Stromal cell of bone marrow (primary cell): ENCODE measurements at regions not wholly inside any gene's neighbourhood (a gene's known extent, or its start where the extent isn't known, plus 50 kb on each side); places are given as distances from the start of the nearest gene placed in this dataset.

Source experiments
- DNase-seq: peaks from one replicate; pipeline ENCODE4 v3.0.0-alpha.2; 2012; ENCODE audit warnings: low read depth

DNA sequence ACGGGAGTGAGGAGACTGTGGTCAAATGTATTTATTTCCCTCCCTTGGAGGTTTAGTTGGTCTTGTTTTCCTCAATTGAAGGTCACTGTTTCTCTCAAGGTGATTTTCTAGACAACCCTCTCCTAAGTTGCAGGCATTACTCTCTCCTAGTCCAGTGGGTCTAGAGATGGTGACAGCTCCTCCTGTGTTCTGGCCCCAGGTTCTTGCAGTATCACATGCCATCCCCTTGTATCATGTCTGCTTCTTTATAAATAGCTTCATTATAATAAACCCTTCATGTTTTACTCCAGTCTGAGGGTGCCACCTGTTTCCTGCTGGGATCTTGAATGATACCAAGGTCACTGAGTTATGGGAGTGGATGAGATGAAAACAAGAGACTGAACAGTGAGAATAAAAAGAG is 208.0 kb upstream of the KCNN2 start:
- no peak for DNase-seq

DNA sequence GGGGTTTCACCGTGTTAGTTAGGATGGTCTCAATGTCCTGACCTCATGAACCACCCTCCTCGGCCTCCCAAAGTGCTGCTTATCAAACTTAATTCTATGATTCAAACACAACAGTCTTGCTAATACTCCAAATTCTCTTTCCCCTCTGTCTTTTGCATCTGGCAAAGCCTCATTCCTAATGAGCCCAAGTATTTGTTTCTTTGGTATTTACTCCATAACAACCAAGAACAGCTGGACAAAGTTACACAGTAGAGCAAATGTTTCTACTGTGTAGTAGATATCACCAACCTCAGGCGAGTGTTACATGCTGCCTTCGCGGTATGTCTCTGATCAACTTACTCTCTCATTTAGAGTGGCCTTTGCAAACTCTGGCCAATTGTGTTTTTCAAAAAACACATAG is 195.8 kb upstream of the KCNN2 start:
- DNase-seq, result no peak

GRCh38 chr5:114174131-114174530 is 187.7 kb upstream of the KCNN2 start:
- no peak for DNase-seq

GRCh38 chr5:114174837-114175236 is 187.0 kb upstream of the KCNN2 start:
- no peak for DNase-seq

DNA sequence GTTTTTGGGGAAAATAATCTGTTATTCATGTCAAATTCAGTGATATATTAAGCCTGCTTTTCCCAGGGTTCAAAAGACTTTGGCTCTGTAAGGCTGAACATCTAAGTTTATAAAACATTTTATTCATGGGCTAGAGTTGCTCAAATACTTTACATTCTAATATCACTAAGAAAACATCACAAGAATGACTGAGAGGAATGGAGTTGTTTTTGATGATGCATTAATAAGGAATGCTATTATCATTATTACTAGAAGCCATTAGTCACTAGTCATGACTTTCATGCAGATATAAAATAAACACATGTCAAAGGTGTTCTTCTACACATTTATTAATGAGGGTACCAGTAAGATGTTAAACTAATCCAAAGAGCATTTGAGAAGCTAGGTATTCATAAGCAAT is 185.5 kb upstream of the KCNN2 start:
- DNase-seq, result no peak

DNA sequence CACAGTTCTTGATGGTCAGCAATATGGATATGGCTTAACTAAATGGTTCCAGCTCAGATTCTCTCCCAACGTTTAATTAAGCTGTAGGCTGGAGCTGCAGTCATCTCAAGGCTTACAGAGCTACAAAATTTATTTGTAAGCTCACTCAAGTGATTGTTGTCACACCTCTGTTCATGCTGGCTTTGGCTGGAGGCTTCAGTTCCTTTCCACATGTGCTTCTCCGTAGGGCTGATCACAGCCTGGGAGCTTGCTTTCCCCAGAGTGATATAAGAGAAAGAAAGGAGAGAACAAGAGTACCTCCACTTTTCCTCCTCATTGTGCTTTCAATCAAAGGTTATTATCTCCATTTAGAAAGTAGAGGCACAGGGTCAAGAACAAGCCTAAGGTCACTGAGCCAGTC is 182.7 kb upstream of the KCNN2 start:
- no peak for DNase-seq

DNA sequence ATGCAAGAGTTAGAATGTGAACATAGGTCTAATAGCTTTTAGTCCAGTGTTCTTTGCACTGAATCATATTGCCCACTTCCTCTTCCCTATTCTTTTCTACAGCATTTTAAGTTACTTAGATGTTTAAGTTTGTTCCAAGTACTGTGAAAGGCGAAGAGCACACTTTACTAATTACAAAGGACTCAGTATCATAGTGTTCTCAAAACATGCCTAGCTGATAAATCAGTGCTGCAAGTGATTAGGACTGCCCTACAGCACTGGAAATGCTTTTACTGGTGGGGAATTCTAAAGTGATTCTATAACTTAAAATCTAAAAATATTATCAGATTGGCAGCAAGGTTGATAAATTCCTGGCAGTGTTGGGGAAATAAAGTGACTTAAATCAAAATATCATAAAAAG is 177.9 kb upstream of the KCNN2 start:
- no peak for DNase-seq

DNA sequence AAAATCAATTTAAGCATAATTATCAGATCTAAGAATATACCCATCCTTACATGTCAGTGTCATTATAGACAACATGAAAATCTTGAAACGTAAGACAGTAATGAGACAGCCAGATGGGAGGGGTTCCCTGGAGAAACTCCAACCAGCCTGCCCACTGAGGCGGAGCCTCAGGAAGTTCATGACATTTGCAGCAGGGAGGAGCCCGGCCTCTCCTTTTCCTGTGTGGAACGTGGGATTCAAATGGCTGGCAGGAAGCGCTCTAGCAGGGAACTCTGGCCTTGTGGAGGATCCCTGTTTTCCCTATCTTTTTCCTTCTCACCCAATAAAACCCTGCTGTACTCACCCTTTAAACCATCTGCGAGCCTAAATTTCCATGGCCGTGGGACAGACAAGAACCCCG is 176.6 kb upstream of the KCNN2 start:
- peak; percentile 30 for DNase-seq

- no peak for DNase-seq
Observed at GRCh38 chr5:114191441-114191840, 170.4 kb upstream of the KCNN2 start.

GRCh38 chr5:114192108-114192507 is 169.8 kb upstream of the KCNN2 start:
- DNase-seq, result peak; percentile 41

- no peak for DNase-seq
Observed at GRCh38 chr5:114201332-114201731, 160.5 kb upstream of the KCNN2 start.

GRCh38 chr5:114204923-114205322 is 156.9 kb upstream of the KCNN2 start:
- no peak for DNase-seq

DNA sequence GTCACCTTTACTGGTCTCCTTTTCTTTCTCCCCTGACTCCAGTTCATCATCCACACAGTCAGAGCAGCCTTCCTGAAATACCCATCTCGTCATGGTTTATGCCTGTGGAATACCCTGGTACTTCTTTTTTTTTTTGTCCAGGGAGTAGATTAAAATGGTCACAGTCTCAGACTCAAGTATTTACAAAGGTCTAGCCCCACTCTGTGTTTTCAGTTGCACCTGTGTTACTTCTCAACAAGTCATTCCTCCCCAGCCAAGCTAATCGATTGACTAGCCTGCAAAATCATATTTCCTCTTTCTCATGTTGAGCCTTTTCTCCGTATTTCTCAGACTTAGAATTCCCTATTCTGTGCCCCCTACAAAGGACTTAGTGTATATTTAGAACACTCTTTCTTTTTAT is 155.2 kb upstream of the KCNN2 start:
- no peak for DNase-seq

DNA sequence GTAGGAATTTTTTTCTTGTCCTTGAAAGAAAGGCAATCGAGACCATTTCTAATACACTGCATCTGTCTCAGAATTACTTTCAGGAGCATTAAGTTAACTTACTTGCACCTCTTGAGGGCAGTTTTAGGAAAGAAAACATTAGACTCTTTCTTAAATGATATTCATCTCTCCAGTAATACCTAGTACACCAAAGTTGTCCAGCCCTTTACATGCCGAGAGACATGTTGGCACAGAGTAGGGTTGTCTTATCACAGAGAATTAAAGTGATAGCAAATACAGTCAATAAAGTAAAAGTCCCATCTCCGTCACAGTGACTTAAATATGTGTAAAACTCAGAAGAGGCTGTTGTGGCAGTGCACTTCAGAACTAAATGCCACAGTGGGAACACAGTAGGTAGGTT is 154.3 kb upstream of the KCNN2 start:
- DNase-seq, result no peak

DNA sequence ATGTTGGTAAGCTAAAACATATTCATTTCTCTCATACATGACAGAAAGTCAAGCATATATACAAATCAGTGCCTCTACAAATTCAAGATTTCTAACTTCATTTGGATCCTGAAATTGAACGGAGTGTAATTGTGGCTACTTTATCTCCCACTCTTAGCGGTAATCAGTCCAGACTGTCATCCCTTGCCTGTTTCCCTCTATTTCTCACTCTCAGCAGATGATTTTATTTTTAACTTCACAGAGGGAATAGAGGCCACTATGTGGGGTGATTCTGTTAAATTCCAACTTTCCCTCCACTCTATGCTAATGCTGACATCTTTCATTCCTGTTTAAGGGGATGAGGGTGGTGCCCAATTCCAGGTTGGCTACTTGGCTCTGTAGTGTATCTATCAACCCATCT is 153.8 kb upstream of the KCNN2 start:
- DNase-seq, result no peak

DNA sequence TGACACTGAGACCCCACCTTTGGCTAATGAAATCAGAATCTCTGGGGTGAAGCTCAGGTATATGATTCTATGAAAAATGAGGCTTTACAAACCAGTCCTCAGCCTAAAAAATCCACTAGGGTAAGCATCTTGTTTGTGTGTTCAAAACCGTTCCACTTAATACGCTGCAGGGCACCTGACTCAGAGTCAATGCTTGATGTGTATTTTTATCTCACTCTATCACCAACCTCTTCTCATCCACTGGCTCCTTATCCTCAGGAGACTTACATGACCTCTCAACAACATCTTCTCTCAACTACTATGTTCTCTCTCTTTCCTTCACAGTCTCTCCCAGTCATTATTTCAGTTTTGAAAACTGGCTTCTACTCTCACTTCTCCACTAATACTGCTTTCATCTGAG is 153.3 kb upstream of the KCNN2 start:
- no peak for DNase-seq

GRCh38 chr5:114210662-114211061 is 151.2 kb upstream of the KCNN2 start:
- no peak for DNase-seq

GRCh38 chr5:114221807-114222206 is 140.1 kb upstream of the KCNN2 start:
- no peak for DNase-seq

GRCh38 chr5:114223866-114224265 is 138.0 kb upstream of the KCNN2 start:
- no peak for DNase-seq

GRCh38 chr5:114237766-114238165 is 124.1 kb upstream of the KCNN2 start:
- DNase-seq, result peak; percentile 9

GRCh38 chr5:114238771-114239313 is 123.0 kb upstream of the KCNN2 start:
- DNase-seq, result peak; percentile 17

- no peak for DNase-seq
Observed at GRCh38 chr5:114243281-114243971, 118.4 kb upstream of the KCNN2 start.

- DNase-seq, result no peak
Observed at GRCh38 chr5:114243972-114244317, 117.9 kb upstream of the KCNN2 start.

DNA sequence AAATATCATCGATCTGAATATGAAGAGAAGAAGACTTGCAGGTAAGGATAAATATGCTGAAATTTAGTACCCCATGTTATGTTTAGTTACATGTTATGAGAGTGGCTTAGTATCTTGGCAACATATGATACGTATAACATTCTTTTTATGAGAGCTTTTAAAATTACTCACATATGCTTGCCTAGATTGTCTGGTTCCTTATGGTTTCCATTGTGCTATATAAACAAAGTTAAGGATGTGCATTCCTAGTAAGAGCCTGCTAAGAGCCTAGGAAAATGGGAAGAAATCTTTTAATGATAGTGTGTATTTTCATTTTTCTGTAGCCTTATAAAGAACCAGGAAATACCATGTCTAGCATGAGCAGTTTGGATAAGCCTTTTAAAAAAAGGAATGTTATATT is 112.0 kb upstream of the KCNN2 start:
- no peak for DNase-seq
